ENCODE measurements at regions not wholly inside any gene's neighbourhood (a gene's known extent, or its start where the extent isn't known, plus 50 kb on each side); places are given as distances from the start of the nearest gene placed in this dataset.
"Not testable (repeated sequence)": the region's sequence is repeated elsewhere in the genome, so short reads cannot be mapped to it uniquely, and the experiment has no call there.

DNA sequence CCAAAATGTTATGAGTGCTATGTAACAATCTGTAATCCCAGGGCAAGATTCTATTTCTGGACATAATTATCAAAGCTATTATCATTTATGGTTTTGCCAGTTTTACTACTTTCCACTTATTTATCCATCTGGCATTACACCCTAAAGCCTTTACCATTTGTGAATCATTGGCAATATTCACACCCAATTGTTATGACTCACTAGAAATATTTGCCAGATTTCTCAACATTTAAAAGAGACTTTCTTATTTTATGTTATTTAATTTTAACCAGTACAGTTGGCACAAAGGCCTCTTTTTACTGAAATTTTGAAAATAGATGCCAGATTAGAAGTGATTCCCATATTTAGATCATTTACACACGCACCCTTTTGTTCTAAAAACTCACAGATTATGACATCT lies 242.7 kb upstream of the WDFY3 start:
- DNase-seq (no peak), ATAC-seq (no peak)
- intact Hi-C loops (cut with micrococcal nuclease): no loop called here
- Mint-ChIP-seq H3K4me3 (no peak overlapping the region), H3K4me1 (ENCODE audit: low read depth) (no peaks in the 10 kb centered on the region), H3K36me3 (ENCODE audit: low read depth) (no peaks in the 10 kb centered on the region), H3K9me3 (peaks cover 24% of the 10 kb centered on the region), H3K27me3 (no peaks in the 10 kb centered on the region), H3K27ac (no peak overlapping the region)
- TF ChIP-seq, protein P1, sequence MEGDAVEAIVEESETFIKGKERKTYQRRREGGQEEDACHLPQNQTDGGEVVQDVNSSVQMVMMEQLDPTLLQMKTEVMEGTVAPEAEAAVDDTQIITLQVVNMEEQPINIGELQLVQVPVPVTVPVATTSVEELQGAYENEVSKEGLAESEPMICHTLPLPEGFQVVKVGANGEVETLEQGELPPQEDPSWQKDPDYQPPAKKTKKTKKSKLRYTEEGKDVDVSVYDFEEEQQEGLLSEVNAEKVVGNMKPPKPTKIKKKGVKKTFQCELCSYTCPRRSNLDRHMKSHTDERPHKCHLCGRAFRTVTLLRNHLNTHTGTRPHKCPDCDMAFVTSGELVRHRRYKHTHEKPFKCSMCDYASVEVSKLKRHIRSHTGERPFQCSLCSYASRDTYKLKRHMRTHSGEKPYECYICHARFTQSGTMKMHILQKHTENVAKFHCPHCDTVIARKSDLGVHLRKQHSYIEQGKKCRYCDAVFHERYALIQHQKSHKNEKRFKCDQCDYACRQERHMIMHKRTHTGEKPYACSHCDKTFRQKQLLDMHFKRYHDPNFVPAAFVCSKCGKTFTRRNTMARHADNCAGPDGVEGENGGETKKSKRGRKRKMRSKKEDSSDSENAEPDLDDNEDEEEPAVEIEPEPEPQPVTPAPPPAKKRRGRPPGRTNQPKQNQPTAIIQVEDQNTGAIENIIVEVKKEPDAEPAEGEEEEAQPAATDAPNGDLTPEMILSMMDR (IDR thresholded peaks at IDR 0.05): no peak
- POLR2A ChIA-PET: no interaction called here
- CTCF ChIA-PET: no interaction called here

DNA sequence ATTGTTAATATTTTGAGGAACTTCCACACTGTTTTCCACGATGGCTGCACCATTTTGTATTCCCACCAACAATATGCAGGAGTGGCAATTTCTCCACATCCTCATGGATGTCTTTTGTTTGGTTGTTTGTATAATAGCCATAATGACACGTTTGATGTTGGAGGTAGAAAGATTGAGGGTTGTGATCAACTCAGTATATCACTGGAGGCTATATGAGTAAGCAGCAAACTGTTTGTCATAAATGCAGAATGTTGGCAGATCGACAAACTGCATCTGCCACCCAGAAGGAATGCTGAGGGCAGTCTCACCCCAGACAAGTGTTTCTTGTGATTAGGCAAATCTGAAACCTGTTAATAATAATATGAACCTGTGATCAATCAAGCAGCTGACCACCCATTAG lies 243.9 kb upstream of the WDFY3 start:
- H3K36me3 Mint-ChIP-seq (ENCODE audit: low read depth): no peaks in the 10 kb centered on the region
- ChIA-PET POLR2A (no interaction called here), CTCF (no interaction called here)
- no peaks in the 10 kb centered on the region for H3K4me1 Mint-ChIP-seq (ENCODE audit: low read depth)
- H3K27ac Mint-ChIP-seq: no peak overlapping the region
- intact Hi-C loops (cut with micrococcal nuclease): no loop called here
- TF ChIP-seq, protein P1 (IDR thresholded peaks at IDR 0.05): no peak
- H3K27me3 Mint-ChIP-seq: no peaks in the 10 kb centered on the region
- DNase-seq (no peak), ATAC-seq (no peak)
- H3K4me3 Mint-ChIP-seq: no peak overlapping the region
- H3K9me3 Mint-ChIP-seq: peaks cover 21% of the 10 kb centered on the region

DNA sequence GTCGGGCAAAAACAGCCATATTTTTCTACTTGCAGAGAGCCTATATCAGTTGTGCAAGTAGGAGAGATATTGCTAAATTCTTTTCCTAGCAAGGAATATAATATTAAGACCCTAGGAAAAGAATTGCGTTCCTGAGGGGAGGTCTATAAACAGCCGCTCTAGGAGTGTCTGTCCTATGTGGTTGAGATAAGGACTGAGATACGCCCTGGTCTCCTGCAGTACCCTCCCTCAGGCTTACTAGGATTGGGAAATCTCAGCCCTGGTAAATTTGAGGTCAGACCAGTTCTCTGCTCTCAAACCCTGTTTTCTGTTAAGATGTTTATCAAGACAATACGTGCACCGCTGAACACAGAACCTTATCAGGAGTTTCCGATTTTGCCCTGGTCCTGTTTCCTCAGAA lies 250.1 kb upstream of the WDFY3 start:
- ATAC-seq; POLR2A ChIA-PET; DNase-seq; H3K4me3 Mint-ChIP-seq; H3K27me3 Mint-ChIP-seq; intact Hi-C loops (cut with micrococcal nuclease); H3K36me3 Mint-ChIP-seq (ENCODE audit: low read depth); H3K4me1 Mint-ChIP-seq (ENCODE audit: low read depth); CTCF ChIA-PET; H3K27ac Mint-ChIP-seq: not testable (repeated sequence)
- H3K9me3 Mint-ChIP-seq: peaks cover 26% of the 10 kb centered on the region

DNA sequence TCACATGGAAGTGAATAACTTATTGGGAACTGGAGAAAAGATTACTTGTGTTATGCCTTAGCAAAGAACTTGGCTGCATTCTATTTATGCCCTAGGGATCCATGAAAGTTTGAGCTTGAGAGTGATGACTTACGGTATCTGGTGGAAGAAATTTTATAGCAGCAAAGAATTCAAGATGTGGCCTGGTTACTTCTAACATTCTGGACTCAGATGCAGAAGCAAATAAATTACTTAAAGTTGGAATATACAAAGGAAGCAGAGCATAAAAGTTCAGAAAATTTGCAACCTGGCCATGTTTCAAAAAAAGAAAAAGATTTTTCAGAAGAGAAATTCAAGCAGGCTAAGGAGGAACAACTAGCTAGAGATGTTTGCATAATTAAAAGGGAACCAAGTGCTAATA lies 252.3 kb upstream of the WDFY3 start:
- intact Hi-C loops (cut with micrococcal nuclease): no loop called here
- TF ChIP-seq, protein P1 (IDR thresholded peaks at IDR 0.05): no peak
- POLR2A ChIA-PET: no interaction called here
- no peaks in the 10 kb centered on the region for H3K27me3 Mint-ChIP-seq
- H3K36me3 Mint-ChIP-seq (ENCODE audit: low read depth): no peaks in the 10 kb centered on the region
- DNase-seq: no peak
- H3K4me3 Mint-ChIP-seq: no peak overlapping the region
- H3K27ac Mint-ChIP-seq: no peak overlapping the region
- no peaks in the 10 kb centered on the region for H3K4me1 Mint-ChIP-seq (ENCODE audit: low read depth)
- CTCF ChIA-PET: no interaction called here
- peaks cover 21% of the 10 kb centered on the region for H3K9me3 Mint-ChIP-seq
- ATAC-seq: no peak

DNA sequence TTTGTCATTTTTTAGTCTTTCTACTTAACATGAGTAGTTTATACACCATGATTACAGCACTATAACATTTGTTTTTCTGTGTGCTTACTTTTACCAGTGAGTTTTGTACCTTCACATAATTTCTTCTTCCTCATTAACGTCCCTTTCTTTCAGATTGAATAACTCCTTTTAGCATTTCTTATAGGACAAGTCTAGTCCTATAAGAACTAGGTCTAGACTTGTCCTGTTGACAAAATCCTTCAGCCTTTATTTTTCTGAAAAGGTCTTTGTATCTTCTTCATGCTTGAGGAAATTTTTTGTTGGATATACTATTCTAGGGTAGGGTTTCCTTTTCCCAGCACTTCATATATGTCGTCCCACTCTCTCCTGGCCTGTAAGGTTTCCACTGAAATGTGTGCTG lies 253.3 kb upstream of the ARHGAP24 start:
- ATAC-seq: no peak
- H3K27me3 Mint-ChIP-seq: no peaks in the 10 kb centered on the region
- no peak overlapping the region for H3K4me3 Mint-ChIP-seq
- no peaks in the 10 kb centered on the region for H3K36me3 Mint-ChIP-seq (ENCODE audit: low read depth)
- intact Hi-C loops (cut with micrococcal nuclease): no loop called here
- ChIA-PET CTCF (no interaction called here), POLR2A (no interaction called here)
- H3K27ac Mint-ChIP-seq: no peak overlapping the region
- peaks cover 21% of the 10 kb centered on the region for H3K9me3 Mint-ChIP-seq
- TF ChIP-seq, protein P1 (IDR thresholded peaks at IDR 0.05): no peak
- H3K4me1 Mint-ChIP-seq (ENCODE audit: low read depth): no peaks in the 10 kb centered on the region
- no peak for DNase-seq

DNA sequence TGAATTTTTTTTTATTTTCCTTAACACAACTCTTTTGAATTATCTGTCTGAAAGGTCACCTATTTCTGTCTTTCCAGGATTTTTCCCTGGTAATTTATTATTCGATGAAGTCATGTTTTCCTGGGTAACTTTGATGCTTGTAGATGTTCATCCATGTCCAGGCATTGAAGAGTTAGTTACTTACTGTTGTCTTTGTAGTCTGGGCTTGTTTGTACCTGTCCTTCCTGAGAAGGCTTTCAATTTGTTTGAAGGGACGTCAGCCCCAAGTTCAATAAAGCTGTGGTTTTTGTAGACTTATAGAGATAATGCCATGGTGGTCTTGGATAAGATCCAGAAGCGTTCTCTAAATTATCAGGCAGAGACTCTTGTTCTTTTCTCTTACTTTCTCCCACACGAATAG lies 252.4 kb upstream of the ARHGAP24 start:
- intact Hi-C loops (cut with micrococcal nuclease): no loop called here
- Mint-ChIP-seq H3K9me3 (peaks cover 16% of the 10 kb centered on the region), H3K4me1 (ENCODE audit: low read depth) (no peaks in the 10 kb centered on the region), H3K27me3 (no peaks in the 10 kb centered on the region), H3K4me3 (no peak overlapping the region), H3K36me3 (ENCODE audit: low read depth) (no peaks in the 10 kb centered on the region), H3K27ac (no peak overlapping the region)
- no peak for DNase-seq
- no peak for ATAC-seq
- ChIA-PET POLR2A (no interaction called here), CTCF (no interaction called here)
- TF ChIP-seq, protein P1 (IDR thresholded peaks at IDR 0.05): no peak
